GM12878 (cell line): ENCODE measurements at regions not wholly inside any gene's neighbourhood (a gene's known extent, or its start where the extent isn't known, plus 50 kb on each side); places are given as distances from the start of the nearest gene placed in this dataset.
A peak's percentile ranks its signal among the peaks of the same experiment; 100 is the strongest.

Source experiments
- ATAC-seq: fragments of 200-7000 bp; cut with Tn5 transposase; 3 replicates; pipeline ENCODE4 v1.9.1; 2020; ENCODE audit warnings: mild to moderate bottlenecking, moderate library complexity
- BruUV-seq: library from RNA; stranded (reverse); fragments of 400-500 nt; replicated peaks from 2 replicates; lab custom pipeline; 2021; lab: Mats Ljungman, UMichigan
- CTCF ChIA-PET: fragments of 300-600 bp; sonication (Branson Sonifier 250); formaldehyde crosslinking; extraction: SDS; loops from one replicate; lab custom pipeline; 2021; ENCODE audit warnings: inconsistent platforms; lab: Yijun Ruan, JAX
- POLR2A ChIA-PET: fragments of 350-600 bp; formaldehyde crosslinking; extraction: SDS; loops from one replicate; lab custom pipeline; 2021; ENCODE audit warnings: inconsistent platforms; lab: Charles Lee
- RAD21 ChIA-PET: fragments of 300-600 bp; sonication (Branson Sonifier 250); formaldehyde crosslinking; loops from one replicate; lab custom pipeline; 2023; ENCODE audit warnings: antibody characterized with exemption; ENCODE audit not compliant: unreplicated experiment; lab: Charles Lee
- SMC1A ChIA-PET: fragments of 300-600 bp; sonication (Branson Sonifier 250); formaldehyde crosslinking; loops from one replicate; lab custom pipeline; 2023; ENCODE audit not compliant: unreplicated experiment, uncharacterized antibody; lab: Charles Lee
- DNase-seq: peaks from one replicate; pipeline ENCODE4 v3.0.0-alpha.2; 2011; ENCODE audit warnings: low read depth, low spot score
- FAIRE-seq: peaks from 3 replicates; lab custom pipeline; 2011; peaks lifted over from hg19 to GRCh38; lab: Jason Lieb, UNC
- H2AFZ ChIP-seq: 2 replicates; pipeline ENCODE4 v1.6.0; 2011; ENCODE audit warnings: low read depth, low read length, control low read depth; ENCODE audit not compliant: control insufficient read depth
- H3K27ac ChIP-seq: 2 replicates; pipeline ENCODE4 v1.5.1; 2011; ENCODE audit warnings: control low read depth; ENCODE audit not compliant: control insufficient read depth, insufficient read depth
- H3K27me3 ChIP-seq, 2 experiments: replicated peaks in 1 of 2; 2 replicates each; pipeline versions ENCODE4 v1.6.0 to v1.6.1; 2011; ENCODE audit warnings: low read length in 1 of 2; ENCODE audit not compliant: control insufficient read depth in 2 of 2, insufficient read depth in 2 of 2
- H3K36me3 ChIP-seq, 2 experiments: 2 replicates each; pipeline ENCODE4 v1.5.1; 2011; ENCODE audit warnings: low read length in 1 of 2; ENCODE audit not compliant: control insufficient read depth in 2 of 2, insufficient read depth in 2 of 2
- H3K4me1 ChIP-seq: 2 replicates; pipeline ENCODE4 v1.6.1; 2011; ENCODE audit warnings: mild to moderate bottlenecking, low read length, moderate library complexity, mixed read lengths; ENCODE audit not compliant: control insufficient read depth, insufficient read depth
- H3K4me2 ChIP-seq: 2 replicates; pipeline ENCODE4 v1.6.0; 2011; ENCODE audit warnings: control low read depth; ENCODE audit not compliant: control insufficient read depth, insufficient read depth
- H3K4me3 ChIP-seq: fragments of 200-600 bp; sonication (generic); 2 replicates; pipeline ENCODE4 v1.5.1; 2016
- H3K79me2 ChIP-seq: 2 replicates; pipeline ENCODE4 v1.6.0; 2011; ENCODE audit warnings: low read length; ENCODE audit not compliant: control insufficient read depth, insufficient read depth
- H3K9ac ChIP-seq: 2 replicates; pipeline ENCODE4 v1.8.0; 2011; ENCODE audit warnings: low read length, control low read depth, mixed read lengths; ENCODE audit not compliant: control insufficient read depth, insufficient read depth
- H3K9me3 ChIP-seq: replicated peaks from 3 replicates; pipeline ENCODE4 v1.5.1; 2011; ENCODE audit warnings: mild to moderate bottlenecking, low read length; ENCODE audit not compliant: control insufficient read depth, insufficient read depth
- H4K20me1 ChIP-seq: 2 replicates; pipeline ENCODE4 v1.6.0; 2011; ENCODE audit not compliant: control insufficient read depth, insufficient read depth
- BACH1 ChIP-seq: fragments of 450-650 bp; IDR thresholded peaks from 2 replicates; pipeline ENCODE4 v1.6.1; 2017; ENCODE audit warnings: mild to moderate bottlenecking, borderline replicate concordance
- EZH2 ChIP-seq: IDR thresholded peaks from 2 replicates; pipeline ENCODE4 v1.6.1; 2012; ENCODE audit warnings: low read depth, mild to moderate bottlenecking, control low read depth, inconsistent platforms, low read length, borderline replicate concordance; ENCODE audit not compliant: control insufficient read depth
- NFYA ChIP-seq: IDR thresholded peaks from 2 replicates; pipeline ENCODE4 v1.6.1; 2011; ENCODE audit warnings: low read depth, mild to moderate bottlenecking, low read length, improper control_type of control experiment, borderline replicate concordance
- POLR2AphosphoS2 ChIP-seq: IDR thresholded peaks from 2 replicates; pipeline ENCODE4 v1.6.1; 2011; ENCODE audit warnings: low read depth, mild to moderate bottlenecking, low read length, improper control_type of control experiment, moderate library complexity
- REST ChIP-seq: IDR thresholded peaks from 2 replicates; pipeline ENCODE4 v1.6.1; 2012; ENCODE audit warnings: mild to moderate bottlenecking, low read depth, low read length
- ZNF592 ChIP-seq: fragments of 450-650 bp; IDR thresholded peaks from 2 replicates; pipeline ENCODE4 v1.6.1; 2017; ENCODE audit warnings: mild to moderate bottlenecking, moderate library complexity
- WGBS: methylation state at CpG from one replicate; pipeline ENCODE4 v1.1.6; 2016; ENCODE audit warnings: low lambda C conversion rate; ENCODE audit not compliant: insufficient replicate concordance, insufficient coverage; ENCODE audit errors: missing lambda C conversion rate; 5-methylcytosine and 5-hydroxymethylcytosine counted together
- in situ Hi-C: fragments of 300-500 bp; cut with MboI; formaldehyde crosslinking; loops from 9 replicates; pipeline ENCODE4 v1.14.3; 2018; ENCODE audit warnings: mixed read lengths
- intact Hi-C: fragments of 100-400 bp; cut with micrococcal nuclease; formaldehyde crosslinking; loops from one replicate; pipeline ENCODE4 v1.14.2; 2022; ENCODE audit not compliant: unreplicated experiment

- H3K27ac ChIP-seq, result no peak overlapping the region
- intact Hi-C loops, result no loop called here
- H3K9me3 ChIP-seq, result no peaks in the 10 kb centered on the region
- H2AFZ ChIP-seq, result no peak overlapping the region
- ChIA-PET CTCF (no interaction called here), POLR2A (no interaction called here), SMC1A (interaction anchor here (0.8 to 2.2 kb wide), 4 partner anchors 10 to 194 kb away, joined by 3 to 7 read pairs (median 4); no protein-coding TSS in a partner anchor), RAD21 (interaction anchor here (1.8 to 2.1 kb wide), 2 partner anchors 21 to 23 kb away, joined by 5 to 7 read pairs; no protein-coding TSS in a partner anchor)
- H3K79me2 ChIP-seq, result no peaks in the 10 kb centered on the region
- H3K4me2 ChIP-seq, result no peak overlapping the region
- H3K36me3 ChIP-seq, result no peaks in the 10 kb centered on the region
- no peaks in the 10 kb centered on the region for H3K4me1 ChIP-seq
- TF ChIP-seq REST (no peak), POLR2AphosphoS2 (no peak), BACH1 (no peak), EZH2 (no peak), NFYA (no peak), ZNF592 (no peak)
- 0% methylated on average over 1 of the region's 1 CpG for WGBS
- ATAC-seq (peak; percentile 48), DNase-seq (no peak), FAIRE-seq (no peak)
- in situ Hi-C loops, result no loop called here
- no peak overlapping the region for H3K4me3 ChIP-seq
- no peak overlapping the region for H3K9ac ChIP-seq
- no peaks in the 10 kb centered on the region for H4K20me1 ChIP-seq
- BruUV-seq, result no TSS peak
- no peaks in the 10 kb centered on the region for H3K27me3 ChIP-seq
These were observed 399.0 kb downstream of the GBA3 start for GRCh38 chr4:23091711-23092110.
